SK-N-SH (cell line): ENCODE measurements at regions not wholly inside any gene's neighbourhood (a gene's known extent, or its start where the extent isn't known, plus 50 kb on each side); places are given as distances from the start of the nearest gene placed in this dataset.

Experiments used
- CTCF ChIA-PET: fragments of 300-600, 350-600 bp; formaldehyde crosslinking; extraction: SDS; loops from one replicate; lab custom pipeline; 2021; lab: Yijun Ruan, JAX
- POLR2A ChIA-PET: fragments of 350-600 bp; sonication (Branson Sonifier 250); formaldehyde crosslinking; extraction: SDS; loops from one replicate; lab custom pipeline; 2020; ENCODE audit warnings: antibody characterized with exemption, inconsistent platforms; lab: Yijun Ruan, JAX
- DNase-seq: peaks from one replicate; pipeline ENCODE4 v3.0.0; 2012
- H2AFZ ChIP-seq: fragments of 200-600 bp; sonication (generic); 2 replicates; pipeline ENCODE4 v1.8.1; 2016; ENCODE audit warnings: antibody characterized with exemption, mild to moderate bottlenecking, low read depth
- H3F3A ChIP-seq: fragments of 200-600 bp; sonication (generic); replicated peaks from 2 replicates; pipeline ENCODE3; 2016; ENCODE audit warnings: antibody characterized with exemption, mild to moderate bottlenecking; ENCODE audit not compliant: insufficient read depth
- H3K27ac ChIP-seq, 2 experiments: fragments of 200-500 bp in 1 of 2; fragments of 200-600 bp in 1 of 2; sonication (Bioruptor generic) in 1 of 2; sonication (generic), shearing (Covaris generic) in 1 of 2; 2 replicates each; pipeline versions ENCODE4 v1.5.1 to v1.6.1; 2014 to 2016; ENCODE audit warnings: low read depth in 2 of 2, inconsistent platforms in 1 of 2, low read length in 1 of 2, mild to moderate bottlenecking in 1 of 2, mixed read lengths in 1 of 2
- H3K27me3 ChIP-seq: fragments of 200-600 bp; sonication (generic), shearing (Covaris generic); 2 replicates; pipeline ENCODE4 v1.6.1; 2016; ENCODE audit warnings: mixed run types; ENCODE audit not compliant: insufficient read depth
- H3K36me3 ChIP-seq, 2 experiments: fragments of 200-500 bp in 1 of 2; fragments of 200-600 bp in 1 of 2; sonication (Bioruptor generic) in 1 of 2; sonication (generic) in 1 of 2; replicated peaks in 1 of 2; 2 replicates each; pipeline versions ENCODE3 to v1.5.1; 2014 to 2016; ENCODE audit warnings: low read length in 1 of 2, mild to moderate bottlenecking in 1 of 2; ENCODE audit not compliant: insufficient read depth in 2 of 2, control insufficient read depth in 1 of 2
- H3K4me1 ChIP-seq, 2 experiments: fragments of 200-500 bp in 1 of 2; fragments of 200-600 bp in 1 of 2; sonication (Bioruptor generic) in 1 of 2; sonication (generic), shearing (Covaris generic) in 1 of 2; 2 replicates each; pipeline versions ENCODE4 v1.5.1 to v1.6.1; 2014 to 2016; ENCODE audit warnings: low read depth in 1 of 2, low read length in 1 of 2, mixed run types in 1 of 2; ENCODE audit not compliant: insufficient read depth in 2 of 2, control insufficient read depth in 1 of 2
- H3K4me2 ChIP-seq: fragments of 200-600 bp; sonication (generic), shearing (Covaris generic); 2 replicates; pipeline ENCODE4 v1.6.1; 2017; ENCODE audit warnings: mixed run types
- H3K4me3 ChIP-seq, 2 experiments: fragments of 200-500 bp in 1 of 2; fragments of 200-600 bp in 1 of 2; sonication (Bioruptor generic) in 1 of 2; sonication (generic), shearing (Covaris generic) in 1 of 2; 2 replicates each; pipeline versions ENCODE4 v1.5.1 to v1.8.1; 2014 to 2016; ENCODE audit warnings: low read depth in 2 of 2, inconsistent platforms in 1 of 2, low read length in 1 of 2, mild to moderate bottlenecking in 1 of 2, mixed read lengths in 1 of 2, moderate library complexity in 1 of 2
- H3K79me2 ChIP-seq: fragments of 200-600 bp; sonication (generic); 2 replicates; pipeline ENCODE4 v1.8.1; 2017; ENCODE audit warnings: mild to moderate bottlenecking; ENCODE audit not compliant: insufficient read depth
- H3K9ac ChIP-seq: fragments of 200-600 bp; sonication (generic); 2 replicates; pipeline ENCODE4 v1.6.1; 2017; ENCODE audit warnings: mixed run types
- H3K9me2 ChIP-seq: fragments of 200-600 bp; sonication (generic); 2 replicates; pipeline ENCODE4 v1.6.1; 2017; ENCODE audit warnings: mixed run types
- H3K9me3 ChIP-seq: fragments of 200-600 bp; sonication (generic); 2 replicates; pipeline ENCODE4 v1.6.1; 2017; ENCODE audit warnings: mixed run types, mild to moderate bottlenecking, moderate library complexity
- H4K20me1 ChIP-seq: fragments of 200-600 bp; sonication (generic); 2 replicates; pipeline ENCODE4 v1.6.1; 2017; ENCODE audit warnings: mild to moderate bottlenecking, mixed run types; ENCODE audit not compliant: insufficient read depth
- CTCF ChIP-seq: fragments of 200-600 bp; sonication (generic); IDR thresholded peaks from 2 replicates; pipeline ENCODE4 v1.6.1; 2017; ENCODE audit warnings: antibody characterized with exemption, mild to moderate bottlenecking, moderate library complexity
- EP300 ChIP-seq, 2 experiments: IDR thresholded peaks; 2 replicates each; pipeline versions ENCODE4 v1.4.0 to v1.6.1; 2012; ENCODE audit warnings: borderline replicate concordance in 1 of 2, low read depth in 1 of 2, low read length in 1 of 2
- EZH2phosphoT487 ChIP-seq: fragments of 200-600 bp; sonication (generic); IDR thresholded peaks from 2 replicates; pipeline ENCODE4 v1.6.1; 2017; ENCODE audit warnings: low read depth, mixed run types, mild to moderate bottlenecking, antibody characterized with exemption, moderate library complexity, borderline replicate concordance
- FOSL2 ChIP-seq: IDR thresholded peaks from 2 replicates; pipeline ENCODE4 v1.4.0; 2012; ENCODE audit warnings: low read depth, mild to moderate bottlenecking, moderate library complexity, borderline replicate concordance
- FOXM1 ChIP-seq: IDR thresholded peaks from 2 replicates; pipeline ENCODE4 v1.4.0; 2012; ENCODE audit warnings: low read depth, mild to moderate bottlenecking
- GATA2 ChIP-seq: sonication (generic); formaldehyde crosslinking; IDR thresholded peaks from 2 replicates; pipeline ENCODE4 v1.5.0; 2020; ENCODE audit warnings: mild to moderate bottlenecking, missing genetic modification reagents
- JUND ChIP-seq: IDR thresholded peaks from 2 replicates; pipeline ENCODE4 v1.4.0; 2012
- MAX ChIP-seq: IDR thresholded peaks from 2 replicates; pipeline ENCODE4 v1.4.0; 2012; ENCODE audit warnings: low read depth
- MXI1 ChIP-seq: IDR thresholded peaks from 2 replicates; pipeline ENCODE4 v1.6.1; 2012; ENCODE audit warnings: mild to moderate bottlenecking, low read depth, low read length, improper control_type of control experiment
- NFIC ChIP-seq: IDR thresholded peaks from 2 replicates; pipeline ENCODE4 v1.4.0; 2012; ENCODE audit warnings: borderline replicate concordance
- PBX3 ChIP-seq: IDR thresholded peaks from 2 replicates; pipeline ENCODE4; 2012
- POLR2AphosphoS5 ChIP-seq: IDR thresholded peaks from 2 replicates; pipeline ENCODE4 v1.6.1; 2012; ENCODE audit warnings: low read depth, low read length
- RCOR1 ChIP-seq: fragments of 150-350 bp; IDR thresholded peaks from 2 replicates; pipeline ENCODE4 v1.6.1; 2017; ENCODE audit warnings: antibody characterized with exemption, low read length
- RFX5 ChIP-seq: IDR thresholded peaks from 2 replicates; pipeline ENCODE4 v1.6.1; 2012; ENCODE audit warnings: mild to moderate bottlenecking, improper control_type of control experiment, low read length
- TAF1 ChIP-seq: IDR thresholded peaks from 2 replicates; pipeline ENCODE4 v1.6.1; 2012; ENCODE audit warnings: low read depth, mild to moderate bottlenecking, low read length, moderate library complexity, borderline replicate concordance
- TCF12 ChIP-seq: IDR thresholded peaks from 2 replicates; pipeline ENCODE4 v1.4.0; 2012
- TEAD4 ChIP-seq: IDR thresholded peaks from 2 replicates; pipeline ENCODE4 v1.4.0; 2012; ENCODE audit warnings: mild to moderate bottlenecking, borderline replicate concordance; ENCODE audit not compliant: insufficient read depth
- USF1 ChIP-seq: IDR thresholded peaks from 2 replicates; pipeline ENCODE4 v1.4.0; 2012; ENCODE audit warnings: low read depth, borderline replicate concordance

GRCh38 chr16:63922560-63922959, 1199.3 kb downstream of the CDH11 start:
- no peaks in the 10 kb centered on the region for H3K36me3 ChIP-seq
- H3K4me3 ChIP-seq = no peak overlapping the region; a peak in 1 of 4 replicates
- H2AFZ ChIP-seq = no peak overlapping the region
- no peak for DNase-seq
- no peaks in the 10 kb centered on the region for H4K20me1 ChIP-seq
- peak overlapping the region; percentile 51; the same call in 1 of the 2 replicates for H3K4me2 ChIP-seq
- H3F3A ChIP-seq = peaks cover 12% of the 10 kb centered on the region
- H3K9ac ChIP-seq = no peak overlapping the region; the same call in 1 of the 2 replicates
- CTCF ChIA-PET = no interaction called here
- no peaks in the 10 kb centered on the region for H3K9me2 ChIP-seq
- TF ChIP-seq JUND = peak; percentile 86
- TF ChIP-seq POLR2AphosphoS5 = peak; percentile 63; the same call in 1 of the 2 replicates
- TF ChIP-seq TCF12 = peak; percentile 93
- TF ChIP-seq RFX5 = no peak
- TF ChIP-seq CTCF = no peak
- TF ChIP-seq FOXM1 = peak; percentile 67; the same call in 1 of the 2 replicates
- TF ChIP-seq NFIC = peak; percentile 60; the same call in 1 of the 2 replicates
- TF ChIP-seq RCOR1 = no peak
- no peak for TF ChIP-seq GATA2
- no peak for TF ChIP-seq EZH2phosphoT487
- TF ChIP-seq MAX = 0 out of 2 replicates have a peak, but pooled peaks have one; percentile 25
- TF ChIP-seq USF1 = no peak
- peak; percentile 72; the same call in 1 of the 2 replicates for TF ChIP-seq TEAD4
- no peak for TF ChIP-seq MXI1
- peak; percentile 94 for TF ChIP-seq PBX3
- peak; percentile 43 to 87; a peak in 3 of 4 replicates for TF ChIP-seq EP300 (IDR thresholded peaks at IDR 0.05; ENCODE audit: borderline replicate concordance in 1 of 2, low read depth in 1 of 2, low read length in 1 of 2)
- TF ChIP-seq TAF1 = peak; percentile 20; the same call in 1 of the 2 replicates
- peak; percentile 86 for TF ChIP-seq FOSL2
- H3K4me1 ChIP-seq = no peaks in the 10 kb centered on the region; a peak in 1 of 4 replicates
- H3K27me3 ChIP-seq = no peaks in the 10 kb centered on the region
- POLR2A ChIA-PET = no interaction called here
- no peaks in the 10 kb centered on the region for H3K9me3 ChIP-seq
- H3K79me2 ChIP-seq = no peaks in the 10 kb centered on the region
- peak overlapping the region; percentile 81 to 88; a peak in 3 of 4 replicates for H3K27ac ChIP-seq
